Gastrocnemius medialis (tissue), 4 donors: ENCODE measurements at regions not wholly inside any gene's neighbourhood (a gene's known extent, or its start where the extent isn't known, plus 50 kb on each side); places are given as distances from the start of the nearest gene placed in this dataset.

Experiments
- ATAC-seq, 2 donors: fragments of 150-250 bp; one replicate each; pipeline ENCODE4 v1.9.1; 2016
- DNase-seq, 2 donors: peaks; one replicate each; pipeline ENCODE4 v3.0.0-alpha.2; 2019
- H3K27ac ChIP-seq, 4 donors: fragments of 200-600 bp; sonication (generic); 1 replicate in 1 of 4; 2 replicates in 3 of 4; pipeline ENCODE4 v1.5.1; 2016 to 2018; ENCODE audit warnings: mild to moderate bottlenecking in 2 of 4, moderate library complexity in 1 of 4
- H3K27me3 ChIP-seq, 3 donors: fragments of 200-600 bp; sonication (generic) in 2 of 3; 1 replicate in 1 of 3; 2 replicates in 2 of 3; pipeline versions ENCODE4 v1.5.1 to v1.6.0; 2016 to 2019; ENCODE audit warnings: mild to moderate bottlenecking in 1 of 3, moderate library complexity in 1 of 3
- H3K36me3 ChIP-seq, 2 donors: fragments of 200-600 bp; sonication (generic) in 1 of 2; one replicate each; pipeline ENCODE4 v1.5.1; 2017 to 2018
- H3K4me1 ChIP-seq, 2 donors: fragments of 200-600 bp; sonication (generic) in 1 of 2; one replicate each; pipeline ENCODE4 v1.5.1; 2016 to 2017; ENCODE audit warnings: mild to moderate bottlenecking in 2 of 2
- H3K4me3 ChIP-seq, 4 donors: fragments of 200-600 bp; sonication (generic) in 3 of 4; 1 replicate in 1 of 4; 2 replicates in 3 of 4; pipeline ENCODE4 v1.5.1; 2016 to 2019; ENCODE audit warnings: mild to moderate bottlenecking in 2 of 4
- H3K9me3 ChIP-seq, 3 donors: fragments of 200-600 bp; sonication (generic) in 2 of 3; 1 replicate in 1 of 3; 2 replicates in 2 of 3; pipeline ENCODE4 v1.5.1; 2016 to 2019
- CTCF ChIP-seq, 5 experiments: fragments of 450-650 bp in 3 of 5; fragments of 200-600 bp in 2 of 5; sonication (generic) in 2 of 5; IDR thresholded peaks in 4 of 5; conservative IDR thresholded peaks in 1 of 5; 1 replicate in 4 of 5; 2 replicates in 1 of 5; pipeline ENCODE4 v1.5.1; 2016 to 2019; ENCODE audit warnings: antibody characterized with exemption in 5 of 5, mild to moderate bottlenecking in 3 of 5, moderate library complexity in 3 of 5
- POLR2A ChIP-seq, 2 donors: fragments of 450-650 bp; IDR thresholded peaks; one replicate each; pipeline ENCODE4 v1.6.1; 2017; ENCODE audit warnings: antibody characterized with exemption in 2 of 2, mild to moderate bottlenecking in 2 of 2, moderate library complexity in 2 of 2
- in situ Hi-C, 4 donors: fragments of 200-750 bp; cut with MboI; loops; one replicate each; pipeline versions ENCODE4 v1.15.0 to v1.8.0; 2017; ENCODE audit warnings: low sequenced_read_pairs in 4 of 4
- intact Hi-C: fragments of 100-400 bp; cut with DNase I; formaldehyde crosslinking; loops from one replicate; pipeline ENCODE4 v1.15.1; 2023; ENCODE audit warnings: low total_unique reads

GRCh38 chr15:94747510-94747909, 516.1 kb downstream of the MCTP2 start:
- H3K4me1 ChIP-seq, result no peaks in the 10 kb centered on the region
- H3K27ac ChIP-seq, result no peak overlapping the region
- no peaks in the 10 kb centered on the region for H3K36me3 ChIP-seq
- in situ Hi-C loops (no loop called here), intact Hi-C loops (no loop called here)
- no peaks in the 10 kb centered on the region for H3K9me3 ChIP-seq
- H3K4me3 ChIP-seq, result no peak overlapping the region
- TF ChIP-seq CTCF (IDR thresholded peaks at IDR 0.05 in 4 of 5, conservative IDR thresholded peaks at IDR 0.05 in 1 of 5) (no peak), POLR2A (IDR thresholded peaks at IDR 0.05) (no peak)
- H3K27me3 ChIP-seq, result no peaks in the 10 kb centered on the region
- no peak for DNase-seq
- ATAC-seq, result no peak

GRCh38 chr15:94749811-94750617, 518.7 kb downstream of the MCTP2 start:
- in situ Hi-C loops, result no loop called here
- intact Hi-C loops, result no loop called here
- no peak overlapping the region for H3K4me3 ChIP-seq
- H3K4me1 ChIP-seq, result no peaks in the 10 kb centered on the region
- no peak for DNase-seq
- no peaks in the 10 kb centered on the region for H3K9me3 ChIP-seq
- no peak for TF ChIP-seq POLR2A (IDR thresholded peaks at IDR 0.05)
- no peak for TF ChIP-seq CTCF (IDR thresholded peaks at IDR 0.05 in 4 of 5, conservative IDR thresholded peaks at IDR 0.05 in 1 of 5)
- H3K27me3 ChIP-seq, result no peaks in the 10 kb centered on the region
- H3K27ac ChIP-seq, result no peak overlapping the region
- no peak for ATAC-seq
- no peaks in the 10 kb centered on the region for H3K36me3 ChIP-seq

GRCh38 chr15:94760348-94760747, 529.0 kb downstream of the MCTP2 start:
- in situ Hi-C loops (no loop called here), intact Hi-C loops (no loop called here)
- DNase-seq, result no peak
- no peak overlapping the region for H3K4me3 ChIP-seq
- TF ChIP-seq POLR2A (IDR thresholded peaks at IDR 0.05), result no peak
- TF ChIP-seq CTCF (IDR thresholded peaks at IDR 0.05 in 4 of 5, conservative IDR thresholded peaks at IDR 0.05 in 1 of 5), result no peak
- H3K36me3 ChIP-seq, result no peaks in the 10 kb centered on the region
- H3K4me1 ChIP-seq, result no peaks in the 10 kb centered on the region
- no peak overlapping the region for H3K27ac ChIP-seq
- no peak for ATAC-seq
- H3K9me3 ChIP-seq, result no peaks in the 10 kb centered on the region
- no peaks in the 10 kb centered on the region for H3K27me3 ChIP-seq

GRCh38 chr15:94761574-94761973, 530.2 kb downstream of the MCTP2 start:
- Histone ChIP-seq H3K27me3 (no peaks in the 10 kb centered on the region), H3K4me3 (no peak overlapping the region), H3K9me3 (no peaks in the 10 kb centered on the region), H3K36me3 (no peaks in the 10 kb centered on the region), H3K27ac (no peak overlapping the region), H3K4me1 (no peaks in the 10 kb centered on the region)
- ATAC-seq, result no peak
- no peak for TF ChIP-seq CTCF (IDR thresholded peaks at IDR 0.05 in 4 of 5, conservative IDR thresholded peaks at IDR 0.05 in 1 of 5)
- no peak for TF ChIP-seq POLR2A (IDR thresholded peaks at IDR 0.05)
- DNase-seq, result no peak
- intact Hi-C loops (no loop called here), in situ Hi-C loops (no loop called here)

GRCh38 chr15:94769089-94769488, 537.7 kb downstream of the MCTP2 start:
- Histone ChIP-seq H3K27ac (no peak overlapping the region), H3K27me3 (no peaks in the 10 kb centered on the region), H3K4me3 (no peak overlapping the region), H3K36me3 (no peaks in the 10 kb centered on the region), H3K4me1 (no peaks in the 10 kb centered on the region), H3K9me3 (no peaks in the 10 kb centered on the region)
- intact Hi-C loops, result no loop called here
- no peak for DNase-seq
- ATAC-seq, result no peak
- in situ Hi-C loops, result no loop called here
- TF ChIP-seq POLR2A (IDR thresholded peaks at IDR 0.05) (no peak), CTCF (IDR thresholded peaks at IDR 0.05 in 4 of 5, conservative IDR thresholded peaks at IDR 0.05 in 1 of 5) (no peak)
